ENCODE measurements at regions not wholly inside any gene's neighbourhood (a gene's known extent, or its start where the extent isn't known, plus 50 kb on each side); places are given as distances from the start of the nearest gene placed in this dataset.
"Not testable (repeated sequence)": the region's sequence is repeated elsewhere in the genome, so short reads cannot be mapped to it uniquely, and the experiment has no call there.

GRCh38 chr1:30460661-30461060 lies 262.7 kb downstream of the MATN1 start:
- H4K20me1 ChIP-seq (ENCODE audit: insufficient read depth, low read length): no peaks in the 10 kb centered on the region
- Mint-ChIP-seq H3K9me3 (ENCODE audit: unreplicated experiment) (peaks cover 6% of the 10 kb centered on the region), H3K4me1 (ENCODE audit: low read depth, unreplicated experiment) (no peaks in the 10 kb centered on the region), H3K27me3 (ENCODE audit: low read depth, unreplicated experiment) (peaks cover 29% of the 10 kb centered on the region), H3K36me3 (ENCODE audit: low read depth, unreplicated experiment) (no peaks in the 10 kb centered on the region), H3K4me3 (ENCODE audit: unreplicated experiment) (no peak overlapping the region), H3K27ac (ENCODE audit: unreplicated experiment) (no peak overlapping the region)
- H3K4me1 ChIP-seq (ENCODE audit: insufficient read depth, low read length): no peaks in the 10 kb centered on the region
- H3K27ac ChIP-seq (ENCODE audit: low read depth, low read length): no peak overlapping the region
- H3K79me2 ChIP-seq (ENCODE audit: insufficient read depth, low read length): no peaks in the 10 kb centered on the region
- no peak overlapping the region for H3K4me2 ChIP-seq (ENCODE audit: low read length)
- DNase-seq (ENCODE audit: low read depth) (no peak), FAIRE-seq (no peak)
- H3K9me3 ChIP-seq (ENCODE audit: insufficient read depth, low read depth, low read length): no peaks in the 10 kb centered on the region
- TF ChIP-seq CTCF (IDR thresholded peaks at IDR 0.05; ENCODE audit: insufficient read depth, low read depth, low read length) (no peak), EZH2 (IDR thresholded peaks at IDR 0.05; ENCODE audit: insufficient read depth, low read length) (no peak)
- H3K9ac ChIP-seq (ENCODE audit: low read length): no peak overlapping the region
- H2AFZ ChIP-seq (ENCODE audit: low read depth, low read length): no peak overlapping the region
- H3K4me3 ChIP-seq (ENCODE audit: insufficient read depth, low read depth, low read length): no peak overlapping the region
- H3K27me3 ChIP-seq (ENCODE audit: insufficient read depth, low read length): no peaks in the 10 kb centered on the region
- H3K36me3 ChIP-seq (ENCODE audit: insufficient read depth, low read length): no peaks in the 10 kb centered on the region

GRCh38 chr1:30458730-30459485 lies 264.5 kb downstream of the MATN1 start:
- not testable (repeated sequence) for H3K4me1 ChIP-seq (ENCODE audit: insufficient read depth, low read length); H3K4me3 Mint-ChIP-seq (ENCODE audit: unreplicated experiment); H3K79me2 ChIP-seq (ENCODE audit: insufficient read depth, low read length); H3K27ac Mint-ChIP-seq (ENCODE audit: unreplicated experiment); H2AFZ ChIP-seq (ENCODE audit: low read depth, low read length); DNase-seq (ENCODE audit: low read depth); H3K36me3 ChIP-seq (ENCODE audit: insufficient read depth, low read length); H3K9ac ChIP-seq (ENCODE audit: low read length); H3K36me3 Mint-ChIP-seq (ENCODE audit: low read depth, unreplicated experiment); H3K27me3 ChIP-seq (ENCODE audit: insufficient read depth, low read length); H3K4me1 Mint-ChIP-seq (ENCODE audit: low read depth, unreplicated experiment); H3K9me3 Mint-ChIP-seq (ENCODE audit: unreplicated experiment); H4K20me1 ChIP-seq (ENCODE audit: insufficient read depth, low read length); H3K9me3 ChIP-seq (ENCODE audit: insufficient read depth, low read depth, low read length); FAIRE-seq; H3K4me3 ChIP-seq (ENCODE audit: insufficient read depth, low read depth, low read length); H3K4me2 ChIP-seq (ENCODE audit: low read length); H3K27ac ChIP-seq (ENCODE audit: low read depth, low read length)
- peaks cover 36% of the 10 kb centered on the region for H3K27me3 Mint-ChIP-seq (ENCODE audit: low read depth, unreplicated experiment)

GRCh38 chr1:30452925-30453324 lies 270.5 kb downstream of the MATN1 start:
- H3K79me2 ChIP-seq (ENCODE audit: insufficient read depth, low read length): no peaks in the 10 kb centered on the region
- no peak overlapping the region for H3K4me2 ChIP-seq (ENCODE audit: low read length)
- Mint-ChIP-seq H3K9me3 (ENCODE audit: unreplicated experiment) (peaks cover 7% of the 10 kb centered on the region), H3K4me3 (ENCODE audit: unreplicated experiment) (no peak overlapping the region), H3K27me3 (ENCODE audit: low read depth, unreplicated experiment) (peaks cover 50% of the 10 kb centered on the region), H3K4me1 (ENCODE audit: low read depth, unreplicated experiment) (no peaks in the 10 kb centered on the region), H3K36me3 (ENCODE audit: low read depth, unreplicated experiment) (peaks cover 3% of the 10 kb centered on the region), H3K27ac (ENCODE audit: unreplicated experiment) (no peak overlapping the region)
- no peak for DNase-seq (ENCODE audit: low read depth)
- H3K4me1 ChIP-seq (ENCODE audit: insufficient read depth, low read length): no peaks in the 10 kb centered on the region
- no peaks in the 10 kb centered on the region for H4K20me1 ChIP-seq (ENCODE audit: insufficient read depth, low read length)
- H2AFZ ChIP-seq (ENCODE audit: low read depth, low read length): no peak overlapping the region
- TF ChIP-seq EZH2 (IDR thresholded peaks at IDR 0.05; ENCODE audit: insufficient read depth, low read length) (no peak), CTCF (IDR thresholded peaks at IDR 0.05; ENCODE audit: insufficient read depth, low read depth, low read length) (no peak)
- FAIRE-seq: no peak
- no peaks in the 10 kb centered on the region for H3K27me3 ChIP-seq (ENCODE audit: insufficient read depth, low read length)
- H3K9ac ChIP-seq (ENCODE audit: low read length): no peak overlapping the region
- no peaks in the 10 kb centered on the region for H3K36me3 ChIP-seq (ENCODE audit: insufficient read depth, low read length)
- H3K9me3 ChIP-seq (ENCODE audit: insufficient read depth, low read depth, low read length): peaks cover 2% of the 10 kb centered on the region
- H3K27ac ChIP-seq (ENCODE audit: low read depth, low read length): no peak overlapping the region
- H3K4me3 ChIP-seq (ENCODE audit: insufficient read depth, low read depth, low read length): no peak overlapping the region
